Spinal cord (tissue), 9 donors: ENCODE measurements at regions not wholly inside any gene's neighbourhood (a gene's known extent, or its start where the extent isn't known, plus 50 kb on each side); places are given as distances from the start of the nearest gene placed in this dataset.
"Not testable (repeated sequence)": the region's sequence is repeated elsewhere in the genome, so short reads cannot be mapped to it uniquely, and the experiment has no call there.

Source experiments
- DNase-seq, 6 donors: peaks; one replicate each; pipeline versions ENCODE4 v3.0.0 to v3.0.0-alpha.2; 2013 to 2015; ENCODE audit warnings: low spot score in 6 of 6, low read depth in 4 of 6
- H3K27ac ChIP-seq: one replicate; pipeline ENCODE4 v1.5.1; 2013; ENCODE audit warnings: low read depth, low read length, control low read depth
- H3K27me3 ChIP-seq: one replicate; pipeline ENCODE4 v1.6.1; 2013; ENCODE audit warnings: low read length; ENCODE audit not compliant: control insufficient read depth, insufficient read depth
- H3K36me3 ChIP-seq: one replicate; pipeline ENCODE4 v1.6.1; 2013; ENCODE audit warnings: low read length; ENCODE audit not compliant: control insufficient read depth, insufficient read depth
- H3K4me1 ChIP-seq: one replicate; pipeline ENCODE4 v1.6.1; 2013; ENCODE audit warnings: low read length; ENCODE audit not compliant: control insufficient read depth, insufficient read depth
- H3K4me3 ChIP-seq: one replicate; pipeline ENCODE4 v1.5.1; 2013; ENCODE audit warnings: low read depth, low read length, control low read depth
- H3K9me3 ChIP-seq: one replicate; pipeline ENCODE4 v1.6.1; 2013; ENCODE audit warnings: low read length; ENCODE audit not compliant: control insufficient read depth, insufficient read depth
- WGBS: methylation state at CpG from one replicate; pipeline ENCODE4 v1.1.5; 2013; ENCODE audit warnings: missing lambda C conversion rate; ENCODE audit not compliant: insufficient coverage; 5-methylcytosine and 5-hydroxymethylcytosine counted together
- donor health status: healthy.

- Histone ChIP-seq H3K4me1 (no peaks in the 10 kb centered on the region), H3K27ac (no peak overlapping the region), H3K9me3 (no peaks in the 10 kb centered on the region), H3K27me3 (no peaks in the 10 kb centered on the region), H3K36me3 (no peaks in the 10 kb centered on the region), H3K4me3 (no peak overlapping the region)
- WGBS, result 80% methylated on average over 1 of the region's 4 CpGs
- no peak for DNase-seq
Measured at GRCh38 chr9:1877951-1878350, 137.2 kb upstream of the SMARCA2 start.

GRCh38 chr9:1878811-1879210 lies 136.3 kb upstream of the SMARCA2 start:
- no peak for DNase-seq
- WGBS, result no CpG with 5 or more reads among the region's 3 CpGs

GRCh38 chr9:1879501-1879900 lies 135.6 kb upstream of the SMARCA2 start:
- H3K4me3 ChIP-seq, result no peak overlapping the region
- DNase-seq, result no peak
- WGBS, result 83% methylated on average over 1 of the region's 4 CpGs
- H3K27ac ChIP-seq, result no peak overlapping the region
- H3K27me3 ChIP-seq, result no peaks in the 10 kb centered on the region
- no peaks in the 10 kb centered on the region for H3K36me3 ChIP-seq
- no peaks in the 10 kb centered on the region for H3K4me1 ChIP-seq
- H3K9me3 ChIP-seq, result no peaks in the 10 kb centered on the region

More at GRCh38 chr9:1878811-1879210, 136.3 kb upstream of the SMARCA2 start:
- no peaks in the 10 kb centered on the region for H3K4me1 ChIP-seq
- H3K9me3 ChIP-seq, result no peaks in the 10 kb centered on the region
- no peak overlapping the region for H3K4me3 ChIP-seq
- no peak overlapping the region for H3K27ac ChIP-seq
- H3K36me3 ChIP-seq, result no peaks in the 10 kb centered on the region
- no peaks in the 10 kb centered on the region for H3K27me3 ChIP-seq

- Histone ChIP-seq H3K27me3 (no peaks in the 10 kb centered on the region), H3K4me3 (no peak overlapping the region), H3K9me3 (no peaks in the 10 kb centered on the region), H3K4me1 (no peaks in the 10 kb centered on the region), H3K36me3 (no peaks in the 10 kb centered on the region), H3K27ac (no peak overlapping the region)
- no peak for DNase-seq
- WGBS, result 92% methylated on average over 2 of the region's 4 CpGs
Measured at GRCh38 chr9:1880038-1880565, 135.0 kb upstream of the SMARCA2 start.

DNA sequence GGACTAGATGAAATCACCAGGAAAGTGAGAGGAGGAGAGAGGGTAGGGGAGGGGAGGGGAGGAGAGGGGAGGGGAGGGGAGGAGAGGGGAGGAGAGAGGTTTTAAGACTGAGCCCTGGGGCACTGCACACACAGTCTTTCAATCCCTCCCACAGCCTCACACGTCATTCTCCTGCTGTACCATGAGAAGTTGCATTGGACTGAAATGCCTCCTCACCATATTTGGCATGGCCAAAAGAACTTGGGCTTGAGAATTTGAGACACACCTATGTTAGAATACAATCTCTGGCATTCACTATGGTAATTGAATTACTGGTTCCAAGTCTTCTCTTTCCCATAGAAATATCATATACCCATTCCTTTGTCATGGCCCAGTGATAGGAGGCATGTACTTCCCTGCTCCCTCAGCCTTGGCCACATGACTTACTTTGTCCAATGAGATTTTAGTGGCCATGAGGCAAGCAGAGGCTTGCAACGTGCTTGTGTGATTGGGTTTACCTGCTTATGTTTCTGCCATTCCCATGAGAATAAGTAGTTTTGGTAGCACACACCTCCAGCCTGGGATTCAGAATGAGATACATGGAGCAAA lies 133.3 kb upstream of the SMARCA2 start:
- WGBS, result 58% methylated on average over 2 of the region's 2 CpGs
- no peaks in the 10 kb centered on the region for H3K9me3 ChIP-seq
- no peak for DNase-seq
- H3K4me3 ChIP-seq, result no peak overlapping the region
- no peaks in the 10 kb centered on the region for H3K27me3 ChIP-seq
- H3K27ac ChIP-seq, result no peak overlapping the region
- H3K4me1 ChIP-seq, result no peaks in the 10 kb centered on the region
- H3K36me3 ChIP-seq, result no peaks in the 10 kb centered on the region

- H3K36me3 ChIP-seq, result no peaks in the 10 kb centered on the region
- H3K27me3 ChIP-seq, result no peaks in the 10 kb centered on the region
- H3K9me3 ChIP-seq, result no peaks in the 10 kb centered on the region
- H3K27ac ChIP-seq, result no peak overlapping the region
- WGBS, result 90% methylated on average over 1 of the region's 4 CpGs
- DNase-seq, result no peak
- H3K4me1 ChIP-seq, result no peaks in the 10 kb centered on the region
- no peak overlapping the region for H3K4me3 ChIP-seq
Measured at GRCh38 chr9:1882711-1883403, 132.3 kb upstream of the SMARCA2 start.

- no peak overlapping the region for H3K4me3 ChIP-seq
- H3K36me3 ChIP-seq, result no peaks in the 10 kb centered on the region
- H3K27ac ChIP-seq, result no peak overlapping the region
- H3K9me3 ChIP-seq, result no peaks in the 10 kb centered on the region
- H3K4me1 ChIP-seq, result no peaks in the 10 kb centered on the region
- no peaks in the 10 kb centered on the region for H3K27me3 ChIP-seq
- DNase-seq, result no peak
- no CpG with 5 or more reads among the region's 3 CpGs for WGBS
Measured at GRCh38 chr9:1890201-1890600, 124.9 kb upstream of the SMARCA2 start.

DNA sequence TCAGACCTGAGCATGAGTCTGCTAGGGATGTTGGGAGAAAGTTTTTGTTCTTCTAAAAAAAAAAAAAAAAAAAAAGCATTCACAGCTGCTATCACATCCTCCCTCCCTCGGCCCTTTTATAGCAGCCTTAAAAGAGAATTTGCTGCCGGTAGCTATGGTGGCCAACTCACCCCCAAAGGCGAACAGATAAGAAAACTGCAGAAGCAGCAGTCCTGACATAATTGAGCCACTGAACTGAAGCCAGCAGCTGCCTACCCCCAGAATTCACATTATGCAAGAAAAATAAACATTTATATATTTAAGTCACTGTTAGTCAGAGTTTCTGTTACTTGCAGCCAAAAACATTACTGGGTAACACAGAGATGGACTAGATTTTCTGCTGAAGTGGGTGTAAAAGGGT lies 124.3 kb upstream of the SMARCA2 start:
- no peak overlapping the region for H3K4me3 ChIP-seq
- no peaks in the 10 kb centered on the region for H3K9me3 ChIP-seq
- no peaks in the 10 kb centered on the region for H3K4me1 ChIP-seq
- no peaks in the 10 kb centered on the region for H3K36me3 ChIP-seq
- H3K27ac ChIP-seq, result no peak overlapping the region
- WGBS, result 0% methylated on average over 2 of the region's 3 CpGs
- no peaks in the 10 kb centered on the region for H3K27me3 ChIP-seq
- DNase-seq, result no peak

DNA sequence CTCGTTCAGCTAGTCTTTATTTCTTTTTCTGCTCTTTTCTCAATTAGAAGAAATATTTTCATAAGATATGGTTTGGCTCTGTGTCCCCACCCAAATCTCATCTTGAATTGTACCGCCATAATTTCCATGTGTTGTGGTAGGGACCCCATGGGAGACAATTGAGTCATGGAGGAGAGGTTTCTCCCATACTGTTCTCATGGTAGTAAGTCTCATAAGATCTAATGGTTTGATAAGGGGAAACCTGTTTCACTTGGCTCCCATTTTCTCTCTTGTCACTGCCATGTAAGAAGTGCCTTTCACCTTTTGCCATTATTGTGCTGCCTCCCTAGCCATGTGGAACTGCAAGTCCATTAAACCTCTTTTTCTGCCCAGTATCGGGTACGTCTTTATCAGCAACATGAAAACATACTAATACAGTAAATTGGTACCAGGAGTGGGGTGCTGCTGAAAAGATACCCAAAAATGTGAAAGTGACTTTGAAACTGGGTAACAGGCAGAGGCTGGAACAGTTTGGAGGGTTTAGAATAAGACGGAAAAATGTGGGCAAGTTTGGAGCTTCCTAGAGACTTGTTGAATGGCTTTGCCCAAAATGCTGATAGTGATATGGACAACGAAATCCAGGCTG lies 112.0 kb upstream of the SMARCA2 start:
- 60% methylated on average over 3 of the region's 6 CpGs for WGBS
- not testable (repeated sequence) for H3K27me3 ChIP-seq

GRCh38 chr9:1907465-1907864 lies 107.7 kb upstream of the SMARCA2 start:
- Histone ChIP-seq H3K9me3 (no peaks in the 10 kb centered on the region), H3K27ac (no peak overlapping the region), H3K27me3 (no peaks in the 10 kb centered on the region), H3K36me3 (no peaks in the 10 kb centered on the region), H3K4me3 (no peak overlapping the region), H3K4me1 (no peaks in the 10 kb centered on the region)
- no peak for DNase-seq
- no CpG with 5 or more reads among the region's 1 CpG for WGBS

More for the DNA sequence above, 112.0 kb upstream of the SMARCA2 start:
- not testable (repeated sequence) for H3K9me3 ChIP-seq, H3K36me3 ChIP-seq, H3K27ac ChIP-seq, DNase-seq, H3K4me1 ChIP-seq, H3K4me3 ChIP-seq
